ENCODE measurements at regions not wholly inside any gene's neighbourhood (a gene's known extent, or its start where the extent isn't known, plus 50 kb on each side); places are given as distances from the start of the nearest gene placed in this dataset.

DNA sequence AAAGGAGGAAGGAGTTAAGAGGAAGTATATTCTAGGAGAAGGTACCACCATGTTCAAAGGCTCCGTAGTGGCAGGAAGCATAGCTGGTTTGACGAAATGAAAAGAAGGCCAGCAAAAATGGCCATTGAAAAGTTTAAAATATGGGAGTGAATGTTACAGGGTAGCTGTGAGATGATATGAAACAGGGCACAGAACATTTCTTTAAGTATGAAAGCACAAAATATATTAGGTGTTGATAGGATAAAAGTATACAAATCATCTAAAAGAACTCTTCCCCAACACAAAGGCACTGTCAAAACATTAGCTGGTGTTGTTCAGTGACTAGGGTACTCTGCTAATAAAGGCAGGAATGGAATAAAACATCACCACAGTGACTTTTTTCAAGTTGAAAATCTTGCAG lies 216.2 kb downstream of the LRRN1 start:
- Mint-ChIP-seq H3K36me3 (ENCODE audit: low read depth, unreplicated experiment) (no peaks in the 10 kb centered on the region), H3K9me3 (ENCODE audit: unreplicated experiment) (no peaks in the 10 kb centered on the region), H3K4me1 (ENCODE audit: low read depth, unreplicated experiment) (no peaks in the 10 kb centered on the region), H3K27me3 (ENCODE audit: low read depth, unreplicated experiment) (no peaks in the 10 kb centered on the region), H3K4me3 (ENCODE audit: unreplicated experiment) (no peak overlapping the region), H3K27ac (ENCODE audit: unreplicated experiment) (no peak overlapping the region)
- H3K27me3 ChIP-seq (ENCODE audit: insufficient read depth, low read length), result no peaks in the 10 kb centered on the region
- no peak overlapping the region for H2AFZ ChIP-seq (ENCODE audit: low read depth, low read length)
- no peaks in the 10 kb centered on the region for H3K36me3 ChIP-seq (ENCODE audit: insufficient read depth, low read length)
- H3K4me3 ChIP-seq (ENCODE audit: insufficient read depth, low read depth, low read length), result no peak overlapping the region
- H3K9me3 ChIP-seq (ENCODE audit: insufficient read depth, low read depth, low read length), result no peaks in the 10 kb centered on the region
- no peaks in the 10 kb centered on the region for H4K20me1 ChIP-seq (ENCODE audit: insufficient read depth, low read length)
- H3K9ac ChIP-seq (ENCODE audit: low read length), result no peak overlapping the region
- no peaks in the 10 kb centered on the region for H3K4me1 ChIP-seq (ENCODE audit: insufficient read depth, low read length)
- DNase-seq (ENCODE audit: low read depth) (no peak), FAIRE-seq (no peak)
- TF ChIP-seq CTCF (IDR thresholded peaks at IDR 0.05; ENCODE audit: insufficient read depth, low read depth, low read length) (no peak), EZH2 (IDR thresholded peaks at IDR 0.05; ENCODE audit: insufficient read depth, low read length) (no peak)
- H3K79me2 ChIP-seq (ENCODE audit: insufficient read depth, low read length), result no peaks in the 10 kb centered on the region
- no peak overlapping the region for H3K4me2 ChIP-seq (ENCODE audit: low read length)
- no peak overlapping the region for H3K27ac ChIP-seq (ENCODE audit: low read depth, low read length)

DNA sequence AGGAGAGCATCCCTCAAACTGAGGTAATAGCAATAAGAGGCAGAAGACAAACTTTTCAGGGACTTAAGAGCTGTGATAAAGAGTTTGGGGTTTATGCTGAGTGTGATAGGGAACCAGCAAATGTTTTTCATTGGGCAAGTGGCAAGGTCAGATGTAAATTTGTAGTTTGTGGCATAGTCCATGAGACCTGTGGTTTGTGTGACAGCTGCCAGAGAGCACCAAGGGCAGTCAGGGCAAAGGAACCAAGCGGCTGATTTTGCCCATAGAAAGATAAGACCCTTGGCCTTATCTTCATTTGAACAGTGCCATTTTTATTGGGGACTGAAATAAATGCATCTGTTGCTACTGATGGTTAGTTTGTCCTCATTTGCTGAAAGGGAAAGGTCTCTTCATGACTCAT lies 220.3 kb downstream of the LRRN1 start:
- Mint-ChIP-seq H3K27me3 (ENCODE audit: low read depth, unreplicated experiment) (no peaks in the 10 kb centered on the region), H3K4me3 (ENCODE audit: unreplicated experiment) (no peak overlapping the region), H3K4me1 (ENCODE audit: low read depth, unreplicated experiment) (no peaks in the 10 kb centered on the region), H3K9me3 (ENCODE audit: unreplicated experiment) (peaks cover 6% of the 10 kb centered on the region), H3K27ac (ENCODE audit: unreplicated experiment) (no peak overlapping the region), H3K36me3 (ENCODE audit: low read depth, unreplicated experiment) (no peaks in the 10 kb centered on the region)
- Histone ChIP-seq H4K20me1 (ENCODE audit: insufficient read depth, low read length) (no peaks in the 10 kb centered on the region), H3K27ac (ENCODE audit: low read depth, low read length) (no peak overlapping the region), H3K4me1 (ENCODE audit: insufficient read depth, low read length) (no peaks in the 10 kb centered on the region), H3K9me3 (ENCODE audit: insufficient read depth, low read depth, low read length) (no peaks in the 10 kb centered on the region), H3K36me3 (ENCODE audit: insufficient read depth, low read length) (no peaks in the 10 kb centered on the region), H3K27me3 (ENCODE audit: insufficient read depth, low read length) (no peaks in the 10 kb centered on the region), H3K4me3 (ENCODE audit: insufficient read depth, low read depth, low read length) (no peak overlapping the region), H3K9ac (ENCODE audit: low read length) (no peak overlapping the region), H3K4me2 (ENCODE audit: low read length) (no peak overlapping the region), H2AFZ (ENCODE audit: low read depth, low read length) (no peak overlapping the region), H3K79me2 (ENCODE audit: insufficient read depth, low read length) (no peaks in the 10 kb centered on the region)
- DNase-seq (ENCODE audit: low read depth) (no peak), FAIRE-seq (no peak)
- TF ChIP-seq EZH2 (IDR thresholded peaks at IDR 0.05; ENCODE audit: insufficient read depth, low read length) (no peak), CTCF (IDR thresholded peaks at IDR 0.05; ENCODE audit: insufficient read depth, low read depth, low read length) (no peak)

GRCh38 chr3:4021162-4021561 lies 221.9 kb downstream of the LRRN1 start:
- no peak overlapping the region for H3K4me3 ChIP-seq (ENCODE audit: insufficient read depth, low read depth, low read length)
- no peaks in the 10 kb centered on the region for H3K4me1 Mint-ChIP-seq (ENCODE audit: low read depth, unreplicated experiment)
- H3K9ac ChIP-seq (ENCODE audit: low read length), result no peak overlapping the region
- H3K36me3 Mint-ChIP-seq (ENCODE audit: low read depth, unreplicated experiment), result no peaks in the 10 kb centered on the region
- H3K4me3 Mint-ChIP-seq (ENCODE audit: unreplicated experiment), result no peak overlapping the region
- no peaks in the 10 kb centered on the region for H3K36me3 ChIP-seq (ENCODE audit: insufficient read depth, low read length)
- FAIRE-seq, result no peak
- peaks cover 6% of the 10 kb centered on the region for H3K9me3 Mint-ChIP-seq (ENCODE audit: unreplicated experiment)
- no peak for DNase-seq (ENCODE audit: low read depth)
- no peaks in the 10 kb centered on the region for H4K20me1 ChIP-seq (ENCODE audit: insufficient read depth, low read length)
- H3K27ac Mint-ChIP-seq (ENCODE audit: unreplicated experiment), result no peak overlapping the region
- H3K27ac ChIP-seq (ENCODE audit: low read depth, low read length), result no peak overlapping the region
- no peak overlapping the region for H3K4me2 ChIP-seq (ENCODE audit: low read length)
- H3K27me3 ChIP-seq (ENCODE audit: insufficient read depth, low read length), result no peaks in the 10 kb centered on the region
- H3K79me2 ChIP-seq (ENCODE audit: insufficient read depth, low read length), result no peaks in the 10 kb centered on the region
- H3K9me3 ChIP-seq (ENCODE audit: insufficient read depth, low read depth, low read length), result no peaks in the 10 kb centered on the region
- no peak overlapping the region for H2AFZ ChIP-seq (ENCODE audit: low read depth, low read length)
- TF ChIP-seq CTCF (IDR thresholded peaks at IDR 0.05; ENCODE audit: insufficient read depth, low read depth, low read length) (no peak), EZH2 (IDR thresholded peaks at IDR 0.05; ENCODE audit: insufficient read depth, low read length) (no peak)
- H3K27me3 Mint-ChIP-seq (ENCODE audit: low read depth, unreplicated experiment), result no peaks in the 10 kb centered on the region
- no peaks in the 10 kb centered on the region for H3K4me1 ChIP-seq (ENCODE audit: insufficient read depth, low read length)

All from astrocyte (in vitro differentiated cells and primary cell).